Colonic mucosa (tissue), 4 donors: ENCODE measurements at regions not wholly inside any gene's neighbourhood (a gene's known extent, or its start where the extent isn't known, plus 50 kb on each side); places are given as distances from the start of the nearest gene placed in this dataset.

Experiments used
- DNase-seq: peaks from one replicate; pipeline ENCODE4 v3.0.0-alpha.2; 2020
- H3K27ac ChIP-seq: fragments of 200-600 bp; one replicate; pipeline ENCODE4 v1.8.0; 2021
- H3K27me3 ChIP-seq: fragments of 200-600 bp; one replicate; pipeline ENCODE4 v1.8.0; 2021
- H3K36me3 ChIP-seq: fragments of 200-600 bp; one replicate; pipeline ENCODE4 v1.8.0; 2021
- H3K4me1 ChIP-seq: fragments of 200-600 bp; one replicate; pipeline ENCODE4 v1.8.0; 2021; ENCODE audit warnings: mild to moderate bottlenecking
- H3K4me3 ChIP-seq: fragments of 200-600 bp; one replicate; pipeline ENCODE4 v1.8.0; 2021
- H3K9ac ChIP-seq, 2 donors: one replicate each; pipeline ENCODE4 v1.7.0; 2013; ENCODE audit warnings: control low read depth in 2 of 2, low read depth in 2 of 2, low read length in 2 of 2
- H3K9me3 ChIP-seq: fragments of 200-600 bp; one replicate; pipeline ENCODE4 v1.8.0; 2021
- intact Hi-C: fragments of 100-400 bp; cut with DNase I; formaldehyde crosslinking; loops from one replicate; pipeline ENCODE4 v1.14.1; 2022
- TF ChIP-seq, protein P1 (sequence below): fragments of 200-600 bp; IDR thresholded peaks from one replicate; pipeline ENCODE4 v1.8.0; 2022; ENCODE audit warnings: antibody characterized with exemption, mild to moderate bottlenecking
- donor health status: healthy.
- donor health status: DM: no; HTN: no; CAD: no.
- donor health status: DM: no; HTN: no; CAD: no.

DNA sequence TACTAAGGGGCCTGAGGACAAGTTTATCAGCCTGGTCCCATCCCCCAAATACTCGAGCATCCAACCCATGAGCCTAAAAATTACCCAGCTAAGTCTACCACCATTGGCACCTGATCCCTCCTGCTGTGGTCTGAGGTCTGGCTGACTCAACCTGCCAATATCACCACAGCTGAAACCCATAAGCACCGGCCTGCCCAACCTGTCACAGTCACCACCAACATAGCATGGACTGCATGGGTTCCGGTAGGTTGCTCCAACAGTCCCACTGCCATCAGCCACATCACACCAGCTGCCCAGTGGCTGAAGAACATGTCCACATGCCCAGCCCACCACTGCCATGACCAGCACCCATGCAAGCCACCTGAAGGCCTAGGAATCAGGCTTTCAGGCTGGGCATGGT, 495.0 kb downstream of the PRELID2 start:
- no peak overlapping the region for H3K4me3 ChIP-seq
- H3K27ac ChIP-seq: no peak overlapping the region
- no peaks in the 10 kb centered on the region for H3K36me3 ChIP-seq
- intact Hi-C loops: no loop called here
- TF ChIP-seq, protein P1, sequence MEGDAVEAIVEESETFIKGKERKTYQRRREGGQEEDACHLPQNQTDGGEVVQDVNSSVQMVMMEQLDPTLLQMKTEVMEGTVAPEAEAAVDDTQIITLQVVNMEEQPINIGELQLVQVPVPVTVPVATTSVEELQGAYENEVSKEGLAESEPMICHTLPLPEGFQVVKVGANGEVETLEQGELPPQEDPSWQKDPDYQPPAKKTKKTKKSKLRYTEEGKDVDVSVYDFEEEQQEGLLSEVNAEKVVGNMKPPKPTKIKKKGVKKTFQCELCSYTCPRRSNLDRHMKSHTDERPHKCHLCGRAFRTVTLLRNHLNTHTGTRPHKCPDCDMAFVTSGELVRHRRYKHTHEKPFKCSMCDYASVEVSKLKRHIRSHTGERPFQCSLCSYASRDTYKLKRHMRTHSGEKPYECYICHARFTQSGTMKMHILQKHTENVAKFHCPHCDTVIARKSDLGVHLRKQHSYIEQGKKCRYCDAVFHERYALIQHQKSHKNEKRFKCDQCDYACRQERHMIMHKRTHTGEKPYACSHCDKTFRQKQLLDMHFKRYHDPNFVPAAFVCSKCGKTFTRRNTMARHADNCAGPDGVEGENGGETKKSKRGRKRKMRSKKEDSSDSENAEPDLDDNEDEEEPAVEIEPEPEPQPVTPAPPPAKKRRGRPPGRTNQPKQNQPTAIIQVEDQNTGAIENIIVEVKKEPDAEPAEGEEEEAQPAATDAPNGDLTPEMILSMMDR: no peak
- no peaks in the 10 kb centered on the region for H3K4me1 ChIP-seq
- no peaks in the 10 kb centered on the region for H3K9me3 ChIP-seq
- no peak for DNase-seq
- no peaks in the 10 kb centered on the region for H3K27me3 ChIP-seq
- H3K9ac ChIP-seq: no peak overlapping the region

DNA sequence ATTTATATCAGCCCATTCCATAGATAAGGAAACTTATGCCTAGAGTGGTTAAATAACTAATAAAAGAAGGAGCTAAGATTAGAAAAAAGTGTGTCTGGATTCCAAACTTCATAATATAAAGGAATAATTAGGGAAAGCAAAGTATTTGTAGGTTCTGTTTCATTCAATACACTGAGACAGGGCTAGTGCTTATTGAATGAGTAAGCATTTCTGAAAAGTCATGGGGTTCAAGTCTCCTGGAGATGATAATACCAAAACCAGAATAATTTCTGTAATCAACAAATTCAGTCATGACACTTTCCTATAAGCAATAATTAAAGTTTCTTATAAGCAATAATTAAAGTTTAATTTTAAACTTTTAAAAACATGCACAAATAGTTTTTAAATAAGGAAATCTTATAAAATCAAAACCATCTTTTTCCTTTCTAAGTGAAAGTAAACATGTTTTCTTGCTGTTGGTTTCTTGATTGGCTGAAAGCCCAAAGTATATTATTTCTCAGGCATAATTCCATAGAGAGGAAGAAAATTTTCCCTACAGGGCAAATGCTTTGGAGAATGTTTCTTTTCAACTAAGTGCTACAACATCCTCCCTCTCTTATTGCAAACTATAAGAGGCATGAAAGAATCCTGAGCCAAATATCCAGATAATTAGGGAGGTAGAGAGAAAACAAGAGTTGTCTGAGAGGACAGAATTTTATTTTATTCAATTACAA, 510.2 kb downstream of the PRELID2 start:
- no peak for DNase-seq

GRCh38 chr5:145324101-145324500, 511.0 kb downstream of the PRELID2 start:
- Histone ChIP-seq H3K4me3 (no peak overlapping the region), H3K27ac (no peak overlapping the region), H3K9ac (no peak overlapping the region), H3K9me3 (no peaks in the 10 kb centered on the region), H3K36me3 (no peaks in the 10 kb centered on the region), H3K27me3 (no peaks in the 10 kb centered on the region), H3K4me1 (no peaks in the 10 kb centered on the region)
- intact Hi-C loops: no loop called here
- TF ChIP-seq, protein P1: no peak
- DNase-seq: no peak

More for the DNA sequence above, 510.2 kb downstream of the PRELID2 start:
- intact Hi-C loops: no loop called here
- H3K9me3 ChIP-seq: no peaks in the 10 kb centered on the region
- TF ChIP-seq, protein P1: no peak
- no peaks in the 10 kb centered on the region for H3K27me3 ChIP-seq
- no peak overlapping the region for H3K9ac ChIP-seq
- H3K27ac ChIP-seq: no peak overlapping the region
- no peak overlapping the region for H3K4me3 ChIP-seq
- no peaks in the 10 kb centered on the region for H3K36me3 ChIP-seq
- no peaks in the 10 kb centered on the region for H3K4me1 ChIP-seq

DNA sequence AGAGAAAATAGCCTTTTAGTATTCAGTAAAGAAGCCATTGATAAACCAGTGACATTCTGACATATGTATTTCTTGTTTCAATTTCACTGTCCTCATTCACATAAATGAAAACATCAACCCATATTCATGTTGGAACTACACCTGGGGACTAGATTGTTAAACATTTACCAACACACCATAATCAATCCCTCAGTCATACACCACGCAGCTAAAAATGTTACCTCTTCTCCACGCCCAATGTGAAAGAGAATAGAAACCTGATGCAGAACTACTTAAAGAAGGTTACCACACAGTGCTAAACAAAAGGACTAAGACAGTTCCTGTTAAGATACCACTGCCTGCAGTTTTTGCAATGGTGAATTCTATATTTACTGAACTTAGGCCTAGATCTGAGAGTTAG, 518.9 kb downstream of the PRELID2 start:
- Histone ChIP-seq H3K36me3 (no peaks in the 10 kb centered on the region), H3K9me3 (no peaks in the 10 kb centered on the region), H3K27ac (no peak overlapping the region), H3K27me3 (no peaks in the 10 kb centered on the region), H3K4me3 (no peak overlapping the region), H3K9ac (no peak overlapping the region), H3K4me1 (no peaks in the 10 kb centered on the region)
- TF ChIP-seq, protein P1: no peak
- DNase-seq: no peak
- intact Hi-C loops: no loop called here

GRCh38 chr5:145307866-145308382, 527.2 kb downstream of the PRELID2 start:
- H3K9me3 ChIP-seq: no peaks in the 10 kb centered on the region
- no peaks in the 10 kb centered on the region for H3K36me3 ChIP-seq
- no peak overlapping the region for H3K9ac ChIP-seq
- no peak overlapping the region for H3K27ac ChIP-seq
- no peaks in the 10 kb centered on the region for H3K27me3 ChIP-seq
- H3K4me1 ChIP-seq: no peaks in the 10 kb centered on the region
- no peak for DNase-seq
- TF ChIP-seq, protein P1: no peak
- no peak overlapping the region for H3K4me3 ChIP-seq
- intact Hi-C loops: no loop called here
